Lower leg skin (tissue), 3 donors: ENCODE measurements at regions not wholly inside any gene's neighbourhood (a gene's known extent, or its start where the extent isn't known, plus 50 kb on each side); places are given as distances from the start of the nearest gene placed in this dataset.
"Not testable (repeated sequence)": the region's sequence is repeated elsewhere in the genome, so short reads cannot be mapped to it uniquely, and the experiment has no call there.

ENCODE experiments used
- DNase-seq, 2 donors: peaks; one replicate each; pipeline ENCODE4 v3.0.0-alpha.2; 2019; ENCODE audit warnings: low spot score in 2 of 2
- H3K4me3 ChIP-seq: fragments of 200-600 bp; sonication (generic); 2 replicates; pipeline ENCODE4 v1.5.1; 2017; ENCODE audit warnings: mild to moderate bottlenecking, low read depth; ENCODE audit not compliant: poor library complexity, severe bottlenecking
- WGBS, 2 donors: methylation state at CpG; one replicate each; pipeline ENCODE4 v1.1.5; 2018; 5-methylcytosine and 5-hydroxymethylcytosine counted together
- intact Hi-C: fragments of 100-400 bp; cut with DNase I; formaldehyde crosslinking; loops from one replicate; pipeline ENCODE4 v1.15.0; 2023; ENCODE audit warnings: low total_unique reads

DNA sequence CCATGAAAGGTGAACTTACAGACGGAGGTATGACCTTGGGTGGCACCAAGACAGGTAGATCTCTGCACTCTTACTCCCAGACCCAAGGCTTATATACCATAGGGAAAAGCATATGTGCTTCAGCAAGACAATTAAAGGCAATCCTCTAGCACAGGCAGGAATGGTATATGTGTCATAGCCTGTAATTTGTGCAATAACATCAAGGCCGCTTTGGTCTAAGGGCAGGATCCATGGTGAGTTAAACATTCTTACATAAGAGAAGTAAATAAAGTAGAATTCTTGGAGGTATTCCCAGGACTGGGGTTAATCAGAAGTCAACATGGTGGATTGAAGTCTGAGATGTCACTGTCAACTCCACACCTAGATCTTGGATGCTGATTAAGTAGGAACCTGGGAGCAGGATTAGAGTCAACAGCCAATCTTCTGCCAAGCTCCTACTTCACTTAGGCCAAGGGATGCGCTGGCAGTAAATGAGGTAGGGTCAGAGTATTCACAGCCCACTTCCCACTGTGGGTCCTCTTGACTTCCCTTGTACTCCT lies 143.0 kb downstream of the ATP6V0E2 start:
- 75 to 77% methylated on average over 3 of the region's 3 CpGs for WGBS, 2 donors
- H3K4me3 ChIP-seq, intact Hi-C loops: not testable (repeated sequence)

DNA sequence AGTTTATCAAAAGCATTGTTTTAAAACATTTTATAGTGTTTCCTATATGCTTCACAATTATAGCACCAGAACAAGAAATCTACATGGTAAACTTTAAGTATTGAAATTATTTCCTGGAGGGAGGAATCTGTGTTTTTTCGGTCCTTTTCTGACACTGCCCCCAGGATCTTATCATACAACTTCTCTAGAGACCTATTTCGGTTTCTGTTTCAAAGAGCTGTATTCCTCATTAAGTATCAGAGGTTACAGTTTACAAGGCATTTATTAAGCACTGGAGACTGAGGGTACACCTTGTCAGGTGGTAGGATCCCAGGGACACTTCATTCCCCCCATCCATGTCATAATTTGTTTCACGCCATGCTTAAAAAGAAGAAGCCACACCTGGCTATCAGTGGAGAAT lies 146.4 kb downstream of the ATP6V0E2 start:
- intact Hi-C loops, DNase-seq, H3K4me3 ChIP-seq: not testable (repeated sequence)
- 79 to 82% methylated on average over 3 of the region's 3 CpGs for WGBS, 2 donors

More for the DNA sequence above, 143.0 kb downstream of the ATP6V0E2 start:
- DNase-seq, result not testable (repeated sequence)

DNA sequence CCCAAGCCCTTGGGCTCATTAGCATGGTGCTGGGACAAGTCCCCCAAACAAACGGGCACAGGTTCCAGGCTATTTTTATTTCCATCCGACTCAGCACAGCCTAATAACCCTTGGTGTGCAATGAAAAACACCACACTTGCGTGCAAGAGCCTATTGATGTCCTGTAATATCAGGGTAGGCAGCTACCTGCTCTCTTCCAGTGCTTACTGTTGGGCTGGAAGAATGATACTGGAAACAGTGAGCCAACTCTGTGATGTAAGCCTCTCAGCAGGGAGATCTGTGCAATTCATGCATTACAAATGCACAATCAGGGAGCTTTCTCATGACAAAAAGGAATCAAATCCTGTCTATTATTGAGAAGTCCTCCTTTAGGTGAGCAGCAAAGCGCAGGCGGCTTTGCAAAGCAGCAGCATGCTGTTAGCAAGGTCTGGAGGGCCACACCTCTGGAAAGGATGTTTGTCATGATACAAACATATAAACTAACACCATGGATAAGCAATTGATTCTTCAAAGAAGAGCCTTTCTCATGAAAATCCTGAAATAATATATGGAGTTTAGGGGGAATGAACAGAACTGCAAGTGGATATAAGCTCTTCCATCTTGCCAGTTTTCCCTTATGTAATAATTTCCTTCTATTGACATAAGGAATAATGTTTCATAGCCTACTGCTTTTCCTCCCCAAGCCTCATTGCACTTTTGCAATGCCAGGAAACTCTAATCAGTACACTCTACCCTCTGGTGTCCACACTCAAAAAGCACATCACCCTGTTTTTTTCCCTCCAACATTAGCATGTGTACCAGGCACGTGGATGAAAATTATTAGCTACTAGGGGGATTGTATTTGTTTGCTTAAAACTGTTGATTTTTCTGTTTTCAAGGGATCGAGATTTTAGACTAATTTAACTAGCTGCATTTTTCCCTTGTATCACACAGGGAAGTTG lies 151.1 kb downstream of the ATP6V0E2 start:
- H3K4me3 ChIP-seq, DNase-seq, intact Hi-C loops: not testable (repeated sequence)
- WGBS, 2 donors, result 85 to 90% methylated on average over 5 of the region's 7 CpGs

DNA sequence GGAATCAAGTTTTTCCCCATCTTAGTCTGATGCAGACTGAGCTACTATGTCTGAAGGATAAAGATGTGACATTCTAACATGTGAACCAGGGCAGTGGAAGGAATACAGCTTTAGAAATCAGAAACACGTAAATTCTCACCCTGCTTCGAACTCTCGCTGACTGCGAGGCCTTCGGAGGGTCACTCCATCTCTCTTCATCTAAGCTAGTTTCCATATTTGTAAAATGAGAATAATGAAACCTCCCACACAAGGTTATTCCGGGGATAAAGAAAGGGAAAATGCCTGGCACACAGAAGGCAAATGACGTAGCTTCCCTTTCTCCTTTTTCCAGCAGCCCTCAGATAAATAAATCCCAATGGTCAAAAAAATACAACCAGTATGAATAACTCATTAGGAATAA lies 152.0 kb downstream of the ATP6V0E2 start:
- intact Hi-C loops, DNase-seq, H3K4me3 ChIP-seq: not testable (repeated sequence)
- WGBS, 2 donors, result 72 to 75% methylated on average over 7 of the region's 7 CpGs

DNA sequence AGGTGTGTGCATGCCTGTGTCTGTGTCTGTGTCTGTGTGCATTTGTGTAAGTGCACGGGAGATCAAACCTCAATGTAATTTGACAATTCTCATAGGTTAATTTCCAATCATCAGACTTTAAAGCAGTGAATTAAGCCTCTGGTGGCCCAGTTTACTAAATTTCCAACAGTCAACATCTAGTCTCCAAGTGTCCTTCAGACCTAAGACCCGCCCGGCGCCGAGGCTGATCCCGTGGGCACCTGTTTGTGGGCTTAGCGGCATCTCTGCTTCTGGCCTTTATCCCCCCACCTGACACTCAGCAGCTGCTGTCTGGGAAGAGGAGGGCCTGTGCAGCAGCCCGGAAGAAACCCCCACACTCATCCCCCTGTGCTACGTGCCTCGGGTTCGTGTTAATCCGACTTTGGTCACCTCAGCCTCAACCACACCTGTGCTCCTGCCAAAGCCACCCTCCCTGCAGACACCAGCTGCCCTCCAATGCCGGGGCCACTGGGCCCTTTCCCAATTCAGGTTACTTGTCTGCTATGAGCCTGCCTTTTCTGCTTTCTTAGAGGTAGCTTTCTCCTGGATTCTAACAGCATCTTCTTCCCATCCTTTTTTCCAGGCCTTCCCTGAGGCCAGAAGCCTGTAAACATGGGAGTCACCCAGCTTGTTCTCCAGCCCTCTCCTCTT lies 154.7 kb downstream of the ATP6V0E2 start:
- intact Hi-C loops, H3K4me3 ChIP-seq, DNase-seq: not testable (repeated sequence)
- 82% methylated on average over 8 to 10 of the region's 13 CpGs for WGBS, 2 donors

DNA sequence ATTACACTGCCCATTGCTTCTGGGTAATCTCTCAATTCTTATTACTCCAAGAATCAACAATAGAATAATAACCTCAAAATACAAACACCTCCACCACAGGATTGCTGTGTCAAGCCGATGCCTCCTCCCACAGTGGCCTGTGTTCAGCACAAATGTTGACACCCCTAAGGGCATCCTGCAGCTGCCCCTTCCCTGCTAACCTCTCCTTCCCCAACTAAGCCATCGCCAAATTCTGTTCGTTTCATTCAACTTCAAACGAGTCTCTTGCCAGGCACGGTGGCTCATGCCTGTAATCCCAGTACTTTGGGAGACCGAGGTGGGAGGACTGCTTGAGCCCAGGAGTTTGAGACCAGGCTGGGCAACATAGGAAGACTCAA lies 155.2 kb downstream of the ATP6V0E2 start:
- H3K4me3 ChIP-seq, intact Hi-C loops, DNase-seq: not testable (repeated sequence)
- 68 to 98% methylated on average over 6 of the region's 6 CpGs for WGBS, 2 donors

DNA sequence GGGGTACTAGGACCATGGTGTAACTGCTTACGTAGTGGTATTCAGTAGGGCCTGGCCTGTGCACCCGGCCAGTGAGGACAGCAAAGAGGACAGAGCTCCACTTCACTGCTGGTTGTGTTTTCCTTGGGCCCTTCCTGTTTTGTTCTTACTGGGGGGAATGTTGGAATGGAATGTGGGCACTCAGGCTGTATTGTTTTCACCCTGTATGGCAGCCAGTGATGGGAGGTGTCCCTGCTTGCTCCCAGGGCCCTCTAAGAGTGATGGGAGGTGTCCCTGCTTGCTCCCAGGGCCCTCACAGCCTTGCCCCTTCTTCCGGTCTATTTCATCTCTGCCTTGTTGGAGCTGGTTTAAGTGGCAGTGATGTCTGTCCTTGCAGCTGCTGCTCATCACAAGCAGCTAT lies 158.0 kb downstream of the ATP6V0E2 start:
- DNase-seq, H3K4me3 ChIP-seq, intact Hi-C loops: not testable (repeated sequence)
- 82 to 84% methylated on average over 3 of the region's 3 CpGs for WGBS, 2 donors

DNA sequence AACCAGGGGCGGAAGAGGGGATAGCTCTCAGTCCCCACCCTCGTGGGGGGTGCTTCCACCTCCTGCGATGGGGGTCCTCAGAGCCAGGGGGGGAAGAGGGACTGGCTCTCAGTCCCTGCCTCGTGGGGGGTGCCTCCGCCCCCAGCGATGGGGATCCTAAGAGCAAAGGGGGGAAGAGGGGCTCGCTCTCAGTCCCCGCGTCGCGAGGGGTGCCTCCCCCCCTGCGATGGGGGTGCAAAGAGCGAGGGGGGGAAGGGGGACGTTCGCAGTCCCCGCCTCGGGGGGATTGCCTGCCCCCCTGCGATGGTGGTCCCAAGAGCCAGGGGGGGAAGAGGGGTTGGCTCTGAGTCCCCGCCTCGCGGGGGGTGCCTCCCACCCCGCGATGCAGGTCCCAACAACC lies 159.9 kb downstream of the ATP6V0E2 start:
- DNase-seq, H3K4me3 ChIP-seq, intact Hi-C loops: not testable (repeated sequence)
- WGBS, 2 donors, result 89 to 100% methylated on average over 3 to 20 of the region's 23 CpGs

DNA sequence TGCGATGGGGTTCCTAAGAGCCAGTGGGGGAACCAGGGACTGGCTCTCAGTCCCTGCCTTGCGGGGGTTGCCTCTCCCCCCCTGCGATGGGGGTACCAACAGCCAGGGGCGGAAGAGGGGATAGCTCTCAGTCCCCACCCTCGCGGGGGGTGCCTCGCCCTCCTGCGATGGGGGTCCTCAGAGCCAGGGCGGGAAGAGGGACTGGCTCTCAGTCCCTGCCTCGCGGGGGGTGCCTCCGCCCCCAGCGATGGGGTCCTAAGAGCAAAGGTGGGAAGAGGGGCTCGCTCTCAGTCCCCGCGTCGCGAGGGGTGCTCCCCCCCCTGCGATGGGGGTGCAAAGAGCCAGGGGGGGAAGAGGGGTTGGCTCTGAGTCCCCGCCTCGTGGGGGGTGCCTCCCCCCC lies 162.0 kb downstream of the ATP6V0E2 start:
- H3K4me3 ChIP-seq, intact Hi-C loops, DNase-seq: not testable (repeated sequence)
- WGBS, 2 donors, result 96 to 100% methylated on average over 8 to 10 of the region's 21 CpGs

DNA sequence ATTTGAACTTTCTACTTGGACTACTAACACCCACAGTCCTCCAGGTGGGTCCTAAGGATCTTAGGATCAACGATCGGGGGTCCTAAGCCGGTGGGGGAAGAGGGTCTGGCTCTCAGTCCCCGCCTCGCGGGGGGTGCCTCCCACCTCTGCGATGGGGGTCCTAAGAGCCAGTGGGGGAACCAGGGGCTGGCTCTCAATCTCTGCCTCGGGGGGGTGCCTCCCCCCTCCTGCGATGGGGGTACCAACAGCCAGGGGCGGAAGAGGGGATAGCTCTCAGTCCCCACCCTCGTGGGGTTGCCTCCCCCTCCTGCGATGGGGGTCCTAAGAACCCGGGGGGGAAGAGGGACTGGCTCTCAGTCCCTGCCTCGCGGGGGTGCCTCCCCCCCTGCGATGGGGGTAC lies 165.3 kb downstream of the ATP6V0E2 start:
- 84% methylated on average over 13 of the region's 16 CpGs; no CpG with 5 or more reads in 1 of the 2 donors for WGBS, 2 donors
- DNase-seq, intact Hi-C loops, H3K4me3 ChIP-seq: not testable (repeated sequence)

DNA sequence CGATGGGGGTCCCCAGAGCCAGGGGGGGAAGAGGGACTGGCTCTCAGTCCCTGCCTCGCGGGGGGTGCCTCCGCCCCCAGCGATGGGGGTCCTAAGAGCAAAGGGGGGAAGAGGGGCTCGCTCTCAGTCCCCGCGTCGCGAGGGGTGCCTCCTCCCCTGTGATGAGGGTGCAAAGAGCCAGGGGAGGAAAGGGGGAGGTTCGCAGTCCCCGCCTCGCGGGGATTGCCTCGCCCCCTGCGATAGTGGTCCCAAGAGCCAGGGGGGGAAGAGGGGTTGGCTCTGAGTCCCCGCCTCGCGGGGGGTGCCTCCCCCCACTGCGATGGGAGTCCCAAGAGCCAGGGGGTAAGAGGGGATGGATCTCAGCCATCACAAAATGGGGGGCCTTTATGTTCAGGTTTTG lies 168.5 kb downstream of the ATP6V0E2 start:
- WGBS, 2 donors, result 82% methylated on average over 5 of the region's 20 CpGs
- DNase-seq, H3K4me3 ChIP-seq, intact Hi-C loops: not testable (repeated sequence)

DNA sequence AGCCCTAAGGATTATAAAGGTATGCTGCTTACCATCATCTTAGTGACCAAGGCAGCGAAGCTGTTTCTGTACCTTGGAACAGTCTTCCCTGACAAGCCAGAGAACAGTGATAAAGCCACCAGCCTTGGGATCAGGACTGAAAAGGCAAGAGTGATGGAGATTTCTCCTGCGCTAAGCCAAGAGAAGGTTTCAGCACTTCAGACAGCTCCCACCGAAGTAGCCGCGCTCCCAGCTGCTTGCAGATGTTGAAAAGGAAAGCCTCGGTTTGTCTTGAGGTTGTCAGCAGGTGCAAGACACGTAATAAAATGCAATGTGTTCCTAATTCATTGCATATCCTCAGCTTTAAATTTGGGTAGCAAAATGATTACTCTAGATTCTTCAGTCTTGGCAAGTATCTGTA lies 171.0 kb downstream of the ATP6V0E2 start:
- H3K4me3 ChIP-seq, intact Hi-C loops, DNase-seq: not testable (repeated sequence)
- 7 to 12% methylated on average over 7 of the region's 7 CpGs for WGBS, 2 donors

DNA sequence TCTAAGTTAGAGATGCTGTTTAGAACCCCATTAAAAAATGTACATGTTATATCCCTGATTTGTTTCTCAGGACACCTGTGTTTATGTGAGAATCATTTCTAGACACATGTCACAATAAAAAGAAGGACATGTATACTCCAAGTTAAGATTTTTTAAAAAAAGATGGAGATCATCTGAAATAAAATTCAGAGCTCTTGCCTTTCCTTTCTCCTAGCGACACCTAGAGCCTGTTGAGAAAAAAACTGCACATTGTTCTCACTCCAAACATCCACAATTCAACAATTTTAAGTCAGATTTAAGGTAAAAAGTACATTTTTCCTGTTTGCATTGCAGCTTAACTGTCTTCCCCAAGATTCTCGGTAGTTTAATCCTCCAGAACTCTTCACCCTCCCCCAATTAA lies 171.8 kb downstream of the ATP6V0E2 start:
- WGBS, 2 donors, result 18 to 21% methylated on average over 2 of the region's 2 CpGs

DNA sequence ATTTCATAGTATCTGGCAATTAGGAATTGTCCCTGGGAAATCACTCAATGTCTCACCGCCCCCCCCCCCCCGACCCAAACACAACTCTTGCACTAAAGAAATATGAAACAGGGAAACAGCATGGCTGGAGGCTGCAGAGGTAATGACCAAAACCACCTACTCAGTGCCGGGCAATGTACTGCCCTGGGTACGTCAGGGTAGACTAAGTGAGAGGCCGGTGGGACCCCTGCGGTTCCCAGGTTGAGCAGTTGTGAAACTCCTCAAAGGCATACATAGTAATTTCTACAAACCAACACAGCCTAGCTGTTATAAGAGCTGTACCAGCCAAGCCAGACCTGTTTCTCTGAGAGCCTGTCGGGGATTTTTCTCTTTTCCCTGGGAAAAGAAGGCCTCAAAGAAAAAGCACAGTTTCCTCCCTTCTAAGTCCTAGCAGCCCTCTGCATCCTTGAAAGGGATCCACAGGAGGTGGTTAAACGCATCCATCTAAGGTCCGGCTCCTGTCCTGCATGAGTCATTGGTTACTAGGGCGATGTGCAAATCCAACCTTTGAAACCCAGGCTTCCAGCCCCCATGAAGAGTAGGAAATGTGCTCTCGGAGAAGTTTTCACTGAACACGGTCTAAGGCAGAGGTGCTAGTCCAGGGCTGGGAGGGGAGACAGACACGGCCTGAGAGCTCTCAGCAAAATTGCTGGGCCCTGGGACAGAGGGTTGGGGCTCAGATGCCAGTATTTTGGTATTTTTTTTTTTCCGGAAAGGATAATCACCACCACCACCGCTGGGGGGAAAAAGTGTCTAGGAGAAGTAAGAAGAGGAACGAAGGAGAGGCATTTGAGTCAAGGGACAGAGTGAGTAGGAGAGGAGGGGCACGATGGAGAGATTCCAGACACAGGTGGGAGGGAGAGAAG lies 172.8 kb downstream of the ATP6V0E2 start:
- intact Hi-C loops, H3K4me3 ChIP-seq, DNase-seq: not testable (repeated sequence)
- WGBS, 2 donors, result 22 to 39% methylated on average over 6 to 10 of the region's 17 CpGs

More for the DNA sequence above, 171.8 kb downstream of the ATP6V0E2 start:
- H3K4me3 ChIP-seq, intact Hi-C loops, DNase-seq: not testable (repeated sequence)
